22Rv1 (cell line): ENCODE measurements at regions not wholly inside any gene's neighbourhood (a gene's known extent, or its start where the extent isn't known, plus 50 kb on each side); places are given as distances from the start of the nearest gene placed in this dataset.
A peak's percentile ranks its signal among the peaks of the same experiment; 100 is the strongest.

ENCODE experiments used
- H3K27ac ChIP-seq: fragments of 450-650 bp; 2 replicates; pipeline ENCODE4 v1.5.1; 2017
- ZFX ChIP-seq: fragments of 450-650 bp; IDR thresholded peaks from 2 replicates; pipeline ENCODE4 v1.6.1; 2017; ENCODE audit warnings: antibody characterized with exemption, borderline replicate concordance
- TF ChIP-seq, protein P1 (sequence below): fragments of 450-650 bp; IDR thresholded peaks from 2 replicates; pipeline ENCODE4 v1.5.1; 2017; ENCODE audit warnings: mild to moderate bottlenecking

DNA sequence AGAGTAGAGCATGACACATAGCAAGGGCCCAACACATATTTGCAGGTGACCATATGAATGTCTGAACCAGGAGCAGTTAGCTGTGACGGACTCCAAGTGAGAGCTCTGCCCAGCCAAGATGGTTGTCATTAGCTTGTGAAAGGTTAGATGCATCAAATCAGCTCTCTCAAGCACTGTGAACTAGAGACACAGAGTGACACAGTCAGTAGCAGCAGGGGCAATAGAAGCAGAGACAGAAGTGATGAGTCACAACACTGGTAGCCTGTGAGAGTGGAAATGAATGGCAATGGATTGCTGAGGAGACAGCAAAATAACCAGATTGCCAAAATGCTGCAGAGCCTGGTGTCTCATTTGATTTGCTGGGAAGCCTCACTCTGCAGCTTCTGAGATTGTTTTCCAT is 558.9 kb downstream of the PKHD1 start:
- no peak overlapping the region for H3K27ac ChIP-seq
- no peak for TF ChIP-seq ZFX
- TF ChIP-seq, protein P1, sequence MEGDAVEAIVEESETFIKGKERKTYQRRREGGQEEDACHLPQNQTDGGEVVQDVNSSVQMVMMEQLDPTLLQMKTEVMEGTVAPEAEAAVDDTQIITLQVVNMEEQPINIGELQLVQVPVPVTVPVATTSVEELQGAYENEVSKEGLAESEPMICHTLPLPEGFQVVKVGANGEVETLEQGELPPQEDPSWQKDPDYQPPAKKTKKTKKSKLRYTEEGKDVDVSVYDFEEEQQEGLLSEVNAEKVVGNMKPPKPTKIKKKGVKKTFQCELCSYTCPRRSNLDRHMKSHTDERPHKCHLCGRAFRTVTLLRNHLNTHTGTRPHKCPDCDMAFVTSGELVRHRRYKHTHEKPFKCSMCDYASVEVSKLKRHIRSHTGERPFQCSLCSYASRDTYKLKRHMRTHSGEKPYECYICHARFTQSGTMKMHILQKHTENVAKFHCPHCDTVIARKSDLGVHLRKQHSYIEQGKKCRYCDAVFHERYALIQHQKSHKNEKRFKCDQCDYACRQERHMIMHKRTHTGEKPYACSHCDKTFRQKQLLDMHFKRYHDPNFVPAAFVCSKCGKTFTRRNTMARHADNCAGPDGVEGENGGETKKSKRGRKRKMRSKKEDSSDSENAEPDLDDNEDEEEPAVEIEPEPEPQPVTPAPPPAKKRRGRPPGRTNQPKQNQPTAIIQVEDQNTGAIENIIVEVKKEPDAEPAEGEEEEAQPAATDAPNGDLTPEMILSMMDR: no peak

DNA sequence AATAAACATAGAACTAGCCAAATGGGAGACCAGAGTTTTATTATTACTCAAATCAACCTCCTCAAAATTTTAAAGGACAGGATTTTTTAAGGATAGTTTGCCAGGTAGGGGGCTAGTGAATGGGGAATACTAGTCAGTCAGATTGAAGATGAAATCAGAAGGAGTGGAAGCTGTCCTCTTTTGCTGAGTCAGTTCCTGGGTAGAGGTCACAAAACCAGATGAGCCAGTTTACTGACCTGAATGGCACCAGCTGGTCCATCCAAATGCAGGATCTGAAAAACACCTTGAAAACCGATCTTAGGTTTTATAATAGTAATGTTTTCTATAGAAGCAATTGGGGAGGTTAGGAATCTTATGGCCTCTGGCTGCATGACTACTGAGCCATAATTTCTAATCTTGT is 558.2 kb downstream of the PKHD1 start:
- TF ChIP-seq, protein P1: no peak
- H3K27ac ChIP-seq: no peak overlapping the region

DNA sequence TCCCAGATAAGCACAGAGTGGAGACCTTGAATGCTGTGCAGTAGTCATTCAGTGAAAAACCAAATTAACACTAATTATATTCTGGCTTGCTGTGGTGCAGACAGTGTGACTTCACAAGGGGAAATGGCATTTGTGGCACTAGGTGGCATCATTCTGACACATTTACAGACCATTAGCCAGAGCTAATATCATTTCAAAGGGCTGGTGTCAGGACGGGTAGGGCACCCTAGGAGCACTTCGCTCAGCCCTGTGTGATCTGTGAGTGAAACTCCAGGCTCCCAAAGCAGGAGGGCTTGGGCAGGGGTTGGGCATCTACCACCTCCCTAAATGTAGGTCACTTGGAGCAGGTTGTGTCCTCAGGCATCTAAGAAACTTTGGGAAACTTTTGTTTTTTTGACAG is 555.8 kb downstream of the PKHD1 start:
- H3K27ac ChIP-seq: no peak overlapping the region
- TF ChIP-seq ZFX: no peak
- TF ChIP-seq, protein P1: peak; percentile 39

DNA sequence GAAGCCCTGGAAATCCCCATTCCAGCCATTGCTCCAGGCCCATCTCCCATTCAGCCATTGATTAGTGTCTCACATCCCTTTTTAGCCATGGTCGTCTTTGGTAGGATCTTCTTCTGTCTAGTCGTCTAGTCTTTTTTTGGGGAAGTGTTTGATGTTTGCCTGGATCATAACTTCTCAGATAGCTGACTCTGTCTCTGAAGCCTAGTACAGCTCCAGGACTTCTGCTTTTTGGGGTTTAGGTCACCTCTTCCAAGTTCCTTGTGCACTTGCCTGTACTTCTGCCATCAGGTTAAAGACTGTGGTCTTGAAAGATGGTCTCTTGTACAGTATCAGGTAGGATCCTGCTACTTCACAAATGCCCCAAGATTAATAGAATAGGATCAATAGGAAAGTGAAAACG is 553.5 kb downstream of the PKHD1 start:
- TF ChIP-seq, protein P1: no peak
- no peak for TF ChIP-seq ZFX
- no peak overlapping the region for H3K27ac ChIP-seq

DNA sequence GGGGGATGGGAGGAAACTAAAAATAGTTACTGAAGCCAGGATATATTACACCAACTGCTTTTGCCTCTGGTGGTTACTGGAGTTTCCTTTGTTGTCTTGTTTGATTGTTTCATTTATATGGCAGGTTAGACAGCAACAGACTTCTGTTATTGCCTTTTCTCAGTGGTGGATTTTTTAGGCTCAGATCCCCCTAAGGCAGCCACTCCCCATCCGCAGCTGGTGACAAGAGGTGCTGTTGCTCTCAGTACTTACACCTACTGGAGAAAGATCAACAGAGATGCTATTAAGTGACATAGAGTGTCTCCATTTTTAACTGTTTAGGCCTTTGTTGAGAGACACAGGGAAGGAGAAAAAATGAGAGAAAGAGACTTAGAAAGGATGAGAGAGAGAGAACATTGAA is 552.1 kb downstream of the PKHD1 start:
- TF ChIP-seq, protein P1: no peak
- TF ChIP-seq ZFX: no peak
- H3K27ac ChIP-seq: no peak overlapping the region

DNA sequence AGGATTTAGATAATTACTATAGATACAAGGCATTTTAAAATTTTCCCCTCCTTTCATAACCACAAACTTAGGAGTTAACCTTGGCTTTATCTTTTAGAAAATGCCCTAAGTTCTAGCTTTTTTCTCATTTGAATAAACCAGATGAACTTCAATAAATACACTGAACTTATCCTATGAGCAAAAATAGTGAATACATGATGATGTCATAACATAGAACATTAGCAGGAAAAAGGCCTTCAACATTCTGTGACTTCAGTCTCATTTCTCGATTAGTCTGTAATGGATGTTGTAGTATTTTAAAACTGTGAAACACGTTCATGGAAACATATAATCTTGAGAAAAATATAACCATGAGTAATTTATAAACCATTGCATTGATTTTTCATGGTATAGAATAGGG is 550.7 kb downstream of the PKHD1 start:
- no peak overlapping the region for H3K27ac ChIP-seq
- TF ChIP-seq, protein P1: no peak
- no peak for TF ChIP-seq ZFX

DNA sequence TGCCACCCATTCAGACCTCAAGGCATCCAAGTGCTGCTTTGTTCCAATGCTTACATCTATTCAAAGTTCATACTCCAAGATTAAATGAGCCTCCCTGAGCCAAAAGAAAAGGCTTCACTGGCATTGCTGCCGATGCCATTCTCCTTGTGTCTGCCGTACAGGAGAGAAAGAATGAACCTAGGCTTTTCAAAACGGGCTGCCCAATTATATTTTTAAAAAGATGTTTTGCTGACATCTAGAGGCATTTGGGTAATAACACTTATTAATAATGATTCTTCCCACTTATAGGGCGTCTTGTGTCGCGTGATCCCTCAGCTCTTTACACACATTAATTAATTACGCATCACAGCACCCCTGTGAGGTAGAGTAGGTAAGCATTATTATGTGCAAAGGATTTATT is 545.6 kb downstream of the PKHD1 start:
- TF ChIP-seq ZFX: no peak
- TF ChIP-seq, protein P1: peak; percentile 32
- no peak overlapping the region for H3K27ac ChIP-seq
